Stimulated activated naive CD4-positive, alpha-beta T cell (primary cell): ENCODE measurements at regions not wholly inside any gene's neighbourhood (a gene's known extent, or its start where the extent isn't known, plus 50 kb on each side); places are given as distances from the start of the nearest gene placed in this dataset.

ENCODE experiments used
- DNase-seq, 6 experiments: peaks; one replicate each; lab custom pipeline; 2025; lab: John Stamatoyannopoulos, UW

DNA sequence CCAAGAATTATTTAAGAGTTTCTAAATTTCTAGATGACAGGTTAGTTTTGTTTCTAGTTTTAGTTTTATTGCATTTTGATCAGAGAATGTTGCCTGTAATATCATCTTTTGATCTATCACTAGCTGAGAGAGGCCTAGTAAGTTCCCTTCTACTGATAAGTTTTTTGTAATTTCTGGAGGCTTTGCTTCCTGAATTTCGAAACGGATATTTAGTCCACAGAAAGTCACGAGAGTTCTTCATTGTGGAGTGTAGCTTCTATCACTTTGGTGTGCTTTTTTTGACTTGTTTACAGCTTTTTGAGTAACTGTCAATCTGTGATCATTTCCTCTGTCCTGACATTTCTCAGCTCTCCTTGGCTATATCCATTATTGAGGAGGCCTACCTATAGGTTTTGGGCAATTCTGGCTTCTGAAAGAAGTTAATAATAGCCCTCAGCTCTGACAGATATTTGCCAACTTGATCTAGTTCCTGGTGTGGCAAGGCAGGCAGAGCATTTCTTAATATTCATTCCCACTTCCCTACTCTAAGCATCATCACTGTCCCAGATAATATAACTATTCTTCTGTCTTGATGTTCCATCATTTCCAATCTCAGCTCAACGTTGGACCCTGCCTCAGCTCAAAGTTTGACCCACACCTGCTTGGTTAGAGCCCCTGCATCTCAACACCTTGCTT, 171.3 kb downstream of the BLID start:
- DNase-seq: no peak

DNA sequence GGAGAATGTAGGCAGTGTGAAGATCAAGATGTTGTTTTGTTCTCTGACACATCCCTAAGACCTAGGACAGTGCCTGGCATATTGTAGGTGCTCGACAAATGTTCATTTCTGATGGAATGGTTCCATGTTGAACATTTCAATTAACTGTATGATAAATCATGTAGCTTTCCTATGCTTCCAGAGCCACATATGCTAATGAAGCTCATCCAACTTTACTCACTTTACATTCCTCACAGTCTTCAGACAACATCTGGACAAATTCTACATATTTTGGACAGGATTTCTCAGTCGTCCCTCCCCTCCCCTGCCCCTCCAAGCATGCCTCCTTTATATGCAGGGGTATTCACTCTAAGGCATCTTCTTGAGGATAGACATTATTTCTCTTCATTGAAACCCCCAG, 177.9 kb downstream of the BLID start:
- DNase-seq: no peak

DNA sequence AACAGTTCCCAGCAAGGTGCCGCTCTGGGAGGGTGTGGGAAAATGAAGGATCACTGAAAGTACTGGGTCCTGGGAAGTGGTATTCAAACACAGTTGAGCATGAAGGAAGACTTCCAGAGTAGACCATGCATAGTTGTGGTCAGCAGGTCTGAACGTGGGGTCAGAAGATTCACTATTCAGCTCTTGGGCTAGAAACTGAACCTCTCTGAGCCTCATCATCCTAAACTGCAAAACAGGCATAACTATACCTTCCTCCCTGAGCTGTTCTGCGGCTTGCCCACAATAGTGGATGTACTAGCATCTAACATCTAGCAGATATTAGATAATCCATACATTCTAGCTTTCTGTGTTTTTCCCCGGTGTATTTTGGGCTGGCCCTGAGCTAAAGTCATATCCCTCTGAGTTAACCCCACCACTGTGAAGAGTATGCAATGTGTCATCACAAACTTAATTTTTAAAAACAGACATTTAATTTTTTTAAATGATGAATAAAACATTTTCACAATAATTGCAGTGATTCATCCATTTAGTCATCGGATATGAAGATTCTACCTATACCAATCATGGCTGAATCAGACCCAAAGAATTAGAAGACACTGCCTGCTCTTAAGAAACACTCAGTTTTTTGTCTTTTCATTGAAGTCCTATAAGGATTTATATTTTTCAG, 179.1 kb downstream of the BLID start:
- DNase-seq: no peak

DNA sequence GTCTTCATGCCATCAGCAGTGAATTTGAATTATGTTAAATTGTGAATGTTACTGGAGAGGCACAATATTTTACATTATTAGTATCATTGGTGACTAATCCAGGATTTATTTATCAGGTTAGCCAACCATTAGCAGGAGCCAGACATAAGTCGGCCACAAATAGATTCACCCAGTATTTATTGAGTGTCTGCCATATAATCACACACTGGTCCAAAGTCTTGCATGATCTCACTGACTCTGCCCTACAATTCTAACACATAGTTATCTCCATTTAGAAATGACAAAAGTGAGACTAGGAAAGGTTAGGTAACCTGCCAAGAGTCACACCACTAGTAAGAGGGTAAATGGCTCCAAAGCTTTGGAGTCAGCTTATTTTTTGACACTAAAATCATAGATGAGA, 179.6 kb downstream of the BLID start:
- no peak for DNase-seq

DNA sequence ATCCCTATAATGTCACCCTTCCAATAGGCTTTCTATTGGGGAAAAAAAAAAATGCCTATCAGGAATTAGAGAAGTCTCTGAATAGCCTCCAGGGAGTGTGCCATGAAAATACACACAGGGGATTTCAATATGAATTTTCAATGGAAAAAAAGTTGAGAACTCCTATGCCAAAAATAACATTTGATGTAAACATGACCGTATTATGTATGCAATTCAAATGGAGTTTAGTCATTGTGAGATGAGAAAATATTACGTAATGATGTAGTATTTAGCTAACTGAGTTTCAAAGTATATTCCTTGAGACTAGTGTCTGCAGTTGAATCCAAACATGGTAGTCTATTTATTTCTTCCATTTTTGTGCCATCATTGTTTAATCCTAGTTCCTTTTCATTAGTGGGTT, 182.3 kb downstream of the BLID start:
- no peak for DNase-seq

DNA sequence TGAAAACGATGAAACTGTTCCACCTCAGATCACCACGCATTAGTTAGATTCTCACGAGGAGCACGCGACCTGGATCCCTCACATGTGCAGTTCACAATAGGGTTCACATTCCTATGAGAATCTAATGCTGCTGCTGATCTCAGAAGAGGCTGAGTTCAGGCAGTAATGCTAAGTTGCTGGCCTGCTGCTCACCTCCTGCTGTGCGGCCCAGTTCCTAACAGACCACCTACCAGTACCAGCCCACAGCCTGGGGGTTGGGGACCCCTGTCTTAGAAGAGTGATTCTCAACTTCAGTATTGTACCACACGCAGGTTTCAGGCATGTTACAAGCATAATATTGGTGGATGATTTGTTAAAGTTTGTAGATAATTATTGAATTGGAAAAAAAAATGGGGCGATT, 182.7 kb downstream of the BLID start:
- DNase-seq: no peak

DNA sequence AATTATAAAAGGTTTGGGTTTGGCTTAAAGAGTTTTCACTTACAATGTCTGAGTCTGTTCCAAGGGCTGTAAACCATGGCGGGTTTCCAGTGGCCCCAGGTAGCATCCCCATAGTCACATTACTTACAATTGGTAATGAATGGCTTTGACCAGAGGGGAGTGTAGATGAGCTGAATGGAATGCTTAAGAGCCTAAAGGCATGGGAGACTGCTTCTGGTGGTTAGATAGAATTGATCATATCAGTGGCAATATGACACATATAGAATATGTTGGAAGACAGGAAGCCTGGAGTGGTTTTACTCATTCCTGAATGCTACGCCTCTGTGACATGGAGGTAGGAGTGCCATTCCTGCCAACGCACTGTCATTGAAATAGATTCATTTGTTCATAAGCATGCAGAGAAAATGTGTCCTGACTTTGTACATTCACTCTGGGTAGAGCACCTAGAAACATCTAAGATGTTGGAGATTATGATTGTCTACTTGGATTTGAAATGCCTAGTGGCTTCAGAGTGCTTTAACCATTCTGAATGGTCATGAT, 183.3 kb downstream of the BLID start:
- no peak for DNase-seq

DNA sequence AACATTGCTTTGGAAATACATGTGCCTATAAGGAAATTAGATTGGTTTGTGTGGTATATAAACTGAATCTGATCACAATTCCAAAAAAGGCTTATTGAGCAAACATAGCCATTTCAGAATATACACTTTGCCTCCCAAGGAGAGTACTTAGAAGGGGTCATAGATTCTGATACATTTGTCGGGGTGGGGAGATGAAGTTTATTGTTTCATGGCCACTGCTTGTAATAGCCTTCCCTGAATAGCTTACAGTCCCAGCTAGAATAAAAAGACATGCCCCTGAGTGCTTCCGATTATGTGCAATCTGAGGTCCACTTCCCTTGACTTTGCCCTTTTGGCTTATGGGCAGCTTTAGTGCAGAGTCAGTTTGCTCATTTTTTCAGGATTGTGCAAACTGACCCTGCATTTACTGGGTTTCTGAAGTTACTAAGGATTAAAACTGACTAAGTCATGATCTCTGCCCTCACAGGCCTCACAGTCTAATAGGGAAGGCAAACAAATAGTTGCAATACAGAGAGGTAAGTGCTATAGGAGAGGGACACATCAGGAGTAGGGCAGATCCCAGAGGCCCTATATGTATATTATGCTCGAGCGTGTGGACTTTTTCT, 184.2 kb downstream of the BLID start:
- DNase-seq: no peak

DNA sequence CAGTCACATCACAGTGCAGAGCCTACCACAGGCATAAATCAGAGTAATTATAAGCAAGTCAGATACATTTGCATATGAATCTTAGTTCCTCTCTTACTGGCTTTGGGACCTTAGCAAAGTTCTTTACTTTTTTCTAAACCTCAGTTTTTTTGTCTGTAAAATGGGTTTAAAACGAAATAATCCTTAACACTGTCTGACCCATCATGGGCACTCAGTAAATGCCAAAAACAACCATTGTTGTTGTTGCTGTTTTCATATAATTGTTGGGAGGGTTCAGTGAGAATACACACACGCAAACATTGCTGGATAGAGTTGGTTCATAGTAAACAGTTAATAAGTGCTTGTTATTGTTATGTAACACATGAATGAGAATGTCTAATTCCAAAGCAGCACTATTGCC, 184.9 kb downstream of the BLID start:
- no peak for DNase-seq

DNA sequence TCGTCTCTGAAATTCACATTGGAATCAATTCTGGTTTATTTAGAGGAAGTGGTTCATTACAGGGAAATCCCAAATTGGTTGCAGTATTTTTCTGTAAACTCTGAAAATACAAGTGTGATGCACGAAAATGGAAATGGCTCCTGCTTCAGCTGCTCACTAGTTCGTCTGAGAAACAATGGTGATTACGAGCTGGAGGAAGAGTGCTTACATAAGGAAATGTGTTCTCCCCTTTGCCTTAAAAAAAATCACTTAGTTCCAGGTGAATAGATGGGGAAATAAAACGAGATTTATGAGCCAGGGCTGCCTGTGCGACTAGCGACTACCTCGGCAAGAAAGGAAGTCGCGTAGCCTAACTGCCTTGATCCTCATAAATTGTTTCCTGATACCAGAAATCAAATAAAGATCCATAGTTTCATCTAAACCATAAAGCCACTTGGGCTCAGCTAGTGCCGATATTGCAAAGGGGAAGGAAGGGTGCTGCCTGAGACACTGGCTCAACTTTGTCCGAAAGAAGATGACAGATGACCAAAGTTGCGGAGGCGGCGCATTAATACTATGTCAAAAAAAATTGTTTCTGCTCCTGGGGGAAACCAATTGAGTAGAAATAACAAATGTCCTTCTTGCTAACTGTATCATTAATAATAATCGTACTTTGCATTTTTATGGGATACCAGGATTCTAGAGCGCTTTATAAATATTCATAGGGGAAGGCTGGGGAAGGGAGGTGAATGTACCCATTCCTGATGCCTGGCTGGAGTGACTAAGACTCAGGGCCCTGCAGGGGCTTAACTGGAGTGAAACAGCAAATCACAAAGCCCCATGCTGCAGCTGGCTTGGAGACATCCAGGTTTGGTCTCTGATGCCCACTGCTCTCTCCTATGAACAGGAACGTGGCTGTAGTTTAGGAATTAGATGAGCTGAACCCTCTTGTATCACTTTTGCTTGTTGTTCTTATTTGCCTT, 185.7 kb downstream of the BLID start:
- DNase-seq: no peak

DNA sequence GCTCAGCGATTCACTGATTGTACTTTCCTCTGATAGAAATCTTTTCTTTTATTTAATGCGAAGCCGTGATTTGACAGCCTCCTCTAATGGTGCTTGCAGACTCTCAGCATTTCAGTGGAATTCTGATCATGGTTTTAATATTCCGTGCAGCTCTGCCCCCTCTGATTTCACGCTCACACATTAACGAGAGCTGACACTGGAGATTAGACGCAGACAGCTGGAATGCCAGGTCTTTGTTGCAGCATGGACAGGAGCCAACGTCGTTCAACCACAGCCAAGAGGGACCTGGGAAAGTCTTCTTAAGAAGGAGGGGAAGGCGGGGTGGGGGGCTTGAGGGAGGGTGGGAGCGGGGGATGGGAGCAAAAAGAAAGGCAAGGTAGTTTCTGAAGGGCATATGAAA, 186.4 kb downstream of the BLID start:
- no peak for DNase-seq

DNA sequence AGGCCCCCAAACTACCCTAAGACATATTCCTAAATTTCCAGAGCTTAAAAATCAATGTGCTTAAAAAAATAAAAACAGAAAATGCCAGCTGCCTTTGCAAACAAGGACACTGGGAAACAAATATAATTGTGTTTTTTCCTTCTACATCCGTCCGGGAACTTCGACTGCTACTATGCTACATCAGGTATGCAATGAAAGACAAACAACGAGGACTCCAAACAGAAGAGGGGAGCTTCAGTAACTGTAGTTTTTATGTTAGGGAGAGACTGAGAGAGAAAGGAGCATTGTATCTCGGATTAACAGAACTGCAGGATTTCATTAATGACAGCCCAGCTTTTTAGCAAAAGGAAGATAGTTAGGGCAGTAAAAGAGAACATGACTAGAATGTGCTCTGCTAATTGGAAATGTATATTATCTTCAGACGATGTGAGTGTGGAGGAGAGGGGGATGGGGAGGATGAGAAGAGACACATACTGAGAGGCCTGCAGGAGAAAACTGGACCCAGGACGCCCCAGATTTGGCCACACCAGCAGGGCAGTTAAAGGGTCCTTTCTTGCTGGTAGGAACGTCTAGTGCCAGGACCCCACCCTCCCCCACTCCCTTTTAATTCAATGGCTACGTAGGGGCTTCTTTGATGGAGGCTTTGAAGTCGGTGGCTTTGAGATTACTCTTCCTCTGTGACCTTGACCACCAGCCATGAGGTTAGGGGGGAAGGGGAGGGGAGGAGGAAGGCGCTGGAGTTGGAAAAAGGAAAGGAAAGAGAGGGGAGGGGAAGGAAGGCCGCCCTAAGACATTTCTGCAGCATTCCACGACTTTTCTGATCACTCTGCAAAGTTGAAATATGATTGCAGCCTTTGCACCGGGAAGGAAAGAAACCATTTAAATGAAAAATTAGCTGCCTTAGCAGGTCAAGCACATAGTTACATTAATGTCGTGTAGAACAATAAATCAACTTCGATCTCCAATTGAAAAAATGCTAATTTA, 187.1 kb downstream of the BLID start:
- no peak for DNase-seq

DNA sequence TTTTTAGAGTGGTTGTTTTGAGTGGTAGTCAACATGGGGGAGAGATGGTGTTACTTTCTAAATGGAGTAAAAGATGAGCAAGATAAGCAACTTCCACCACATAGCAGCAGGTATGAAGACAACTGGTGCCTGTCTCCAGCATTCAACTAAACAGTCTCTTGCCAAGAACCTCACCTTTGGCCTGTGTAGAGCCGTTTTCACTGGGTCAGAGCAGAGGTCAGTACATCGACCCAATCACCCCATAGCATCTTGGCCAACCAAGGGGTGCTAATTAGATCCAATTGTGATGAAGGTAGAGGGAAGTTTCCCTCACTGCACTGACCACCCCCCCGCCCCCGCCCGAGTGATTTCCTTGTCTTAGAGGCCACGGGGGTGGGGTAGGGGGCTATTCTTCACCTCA, 188.2 kb downstream of the BLID start:
- no peak for DNase-seq

DNA sequence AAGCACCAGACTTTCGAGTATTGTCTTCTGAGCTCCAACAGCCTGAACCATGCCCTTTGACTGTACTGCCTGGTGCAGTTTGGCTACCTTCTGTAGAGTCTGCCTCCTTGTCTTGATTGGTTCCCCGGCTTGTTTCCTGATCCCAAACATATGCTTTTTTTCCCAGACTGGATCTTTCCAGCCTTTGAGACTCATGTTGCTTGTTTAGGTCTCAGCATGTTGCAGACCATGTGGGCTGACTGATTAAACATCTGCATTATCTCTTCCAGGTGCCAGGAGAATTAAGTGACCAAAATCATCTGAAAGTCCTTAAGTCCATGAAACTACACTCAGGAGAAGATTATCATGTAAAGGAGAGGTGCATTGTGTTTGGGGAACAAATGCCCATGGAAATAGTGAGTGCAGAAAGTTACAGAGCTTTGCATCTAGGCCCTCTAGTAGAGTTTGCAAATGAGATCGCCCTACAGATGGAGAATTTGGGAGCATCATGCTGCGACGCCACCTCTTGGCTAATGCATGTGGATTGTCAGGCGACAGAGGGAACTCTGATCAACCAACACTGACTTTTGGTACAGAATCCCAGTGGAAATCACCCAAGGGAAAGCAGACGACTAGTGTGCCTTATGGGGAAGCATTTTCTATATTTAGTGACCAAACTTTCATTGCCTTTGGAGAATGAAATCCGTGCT, 188.8 kb downstream of the BLID start:
- no peak for DNase-seq

DNA sequence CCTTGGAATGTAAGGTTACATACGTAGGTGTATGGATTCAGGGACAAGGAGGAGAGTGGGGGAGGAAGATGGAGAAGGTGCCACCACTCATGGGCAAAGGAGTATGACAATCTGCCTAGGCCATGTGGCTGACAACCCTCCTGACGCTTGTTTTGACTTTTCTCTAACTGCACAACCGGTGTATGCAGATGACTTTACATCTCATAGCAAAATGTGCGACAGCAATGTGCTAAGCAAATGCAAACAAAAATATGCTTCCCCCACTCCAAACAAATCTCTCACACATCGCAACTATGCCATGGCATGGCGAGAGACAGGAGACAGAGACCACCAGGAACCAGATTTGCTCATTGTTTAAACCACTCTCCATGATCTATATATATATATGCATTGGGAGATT, 191.8 kb downstream of the BLID start:
- DNase-seq: no peak

DNA sequence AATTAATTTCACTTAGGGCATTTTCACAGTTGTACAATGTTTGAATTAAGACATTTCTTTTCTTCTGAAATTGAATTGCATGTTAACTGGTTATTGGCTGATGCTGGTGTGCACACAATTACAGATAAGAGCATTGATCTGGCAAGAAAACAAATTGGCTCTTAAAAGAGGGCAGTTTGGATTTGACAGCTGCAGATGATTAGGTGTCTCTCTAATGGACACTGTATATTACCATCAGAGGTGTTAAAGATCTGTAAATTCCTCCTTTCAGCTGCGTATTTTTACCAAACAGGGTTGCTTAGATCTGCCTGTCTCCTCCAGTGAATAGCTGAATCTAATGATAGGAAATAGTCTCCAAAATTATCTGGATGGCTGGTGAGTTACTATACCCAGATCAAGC, 198.5 kb downstream of the BLID start:
- no peak for DNase-seq

DNA sequence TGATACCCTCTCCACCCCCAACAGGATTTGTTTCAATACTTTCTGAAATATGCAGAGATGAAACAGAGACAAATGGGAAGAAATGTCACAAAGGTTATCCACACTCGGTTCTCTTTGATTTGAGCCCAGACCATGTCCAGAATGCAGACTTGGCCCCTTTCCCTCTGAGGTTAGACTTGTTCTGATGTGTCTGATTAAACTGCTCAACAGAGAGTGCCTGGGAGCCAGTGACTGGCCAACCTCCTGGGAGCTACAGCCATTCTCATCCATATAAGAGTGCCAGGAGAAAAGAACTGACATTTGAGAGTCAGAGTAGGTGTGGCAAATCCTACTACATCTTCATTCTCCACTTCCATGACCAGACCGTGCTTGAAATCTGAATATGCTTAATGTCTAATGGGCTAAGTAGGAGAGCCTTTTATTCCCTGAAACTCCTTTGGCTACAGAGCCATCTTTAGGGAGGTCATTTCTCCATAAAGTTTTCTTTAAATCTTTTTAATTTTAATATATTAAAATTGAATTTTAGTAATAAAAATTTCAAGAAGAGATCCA, 201.4 kb downstream of the BLID start:
- no peak for DNase-seq

DNA sequence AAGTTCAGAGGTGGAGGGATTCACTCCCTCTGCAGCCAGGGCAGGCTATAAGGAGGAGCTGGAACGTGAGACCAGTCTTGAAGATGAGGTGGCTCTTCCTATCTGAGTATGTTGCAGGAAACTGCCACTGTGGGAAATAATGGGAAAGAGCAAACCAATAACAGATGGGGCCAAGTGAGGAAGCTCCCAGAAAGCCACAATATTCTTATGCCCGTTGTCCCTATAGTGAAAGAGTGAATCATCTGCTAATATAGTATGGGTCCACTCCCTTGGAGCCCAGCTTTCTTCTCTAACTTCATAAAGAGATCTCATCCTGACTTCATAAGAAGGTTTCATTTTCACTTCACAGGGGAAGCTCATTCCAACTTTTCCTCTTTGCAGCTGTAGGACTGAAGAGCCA, 206.4 kb downstream of the BLID start:
- no peak for DNase-seq

DNA sequence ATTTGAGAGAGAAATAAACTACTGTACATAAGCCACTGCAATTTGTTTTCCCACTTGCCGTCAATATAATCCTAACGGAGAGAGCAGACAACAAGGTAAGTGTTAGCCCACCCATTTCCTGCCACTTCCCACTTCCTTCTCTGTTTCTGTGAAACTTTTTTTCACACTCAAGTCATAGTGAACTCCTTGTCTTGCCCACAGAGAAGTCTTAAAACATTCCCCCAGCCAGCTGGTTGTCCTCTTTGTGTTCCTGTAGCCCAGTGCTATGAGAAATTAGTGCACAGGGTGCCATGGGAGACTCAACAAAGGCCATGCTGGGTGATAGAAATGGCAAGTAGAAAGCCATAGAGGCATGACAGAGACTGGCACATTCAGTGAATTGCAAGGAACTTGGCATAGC, 208.6 kb downstream of the BLID start:
- DNase-seq: no peak

DNA sequence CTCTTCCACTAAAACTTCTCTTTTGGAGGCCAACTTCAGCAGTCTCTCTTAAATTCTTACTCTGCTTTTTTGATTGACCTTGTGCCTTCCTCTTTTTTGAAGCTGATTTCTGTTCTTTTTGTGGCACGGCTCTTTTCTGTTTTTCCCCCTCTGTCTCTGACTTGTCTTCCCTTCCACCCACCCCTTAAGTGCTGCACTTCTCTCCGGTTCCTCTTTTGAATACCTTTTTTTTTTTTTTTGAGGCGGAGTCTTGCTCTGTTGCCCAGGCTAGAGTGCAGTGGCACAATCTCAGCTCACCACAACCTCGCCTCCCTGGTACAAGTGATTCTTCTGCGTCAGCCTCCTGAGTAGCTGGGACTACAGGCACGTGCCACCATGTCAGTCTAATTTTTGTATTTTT, 211.9 kb downstream of the BLID start:
- no peak for DNase-seq
